ENCODE measurements at regions not wholly inside any gene's neighbourhood (a gene's known extent, or its start where the extent isn't known, plus 50 kb on each side); places are given as distances from the start of the nearest gene placed in this dataset.

DNA sequence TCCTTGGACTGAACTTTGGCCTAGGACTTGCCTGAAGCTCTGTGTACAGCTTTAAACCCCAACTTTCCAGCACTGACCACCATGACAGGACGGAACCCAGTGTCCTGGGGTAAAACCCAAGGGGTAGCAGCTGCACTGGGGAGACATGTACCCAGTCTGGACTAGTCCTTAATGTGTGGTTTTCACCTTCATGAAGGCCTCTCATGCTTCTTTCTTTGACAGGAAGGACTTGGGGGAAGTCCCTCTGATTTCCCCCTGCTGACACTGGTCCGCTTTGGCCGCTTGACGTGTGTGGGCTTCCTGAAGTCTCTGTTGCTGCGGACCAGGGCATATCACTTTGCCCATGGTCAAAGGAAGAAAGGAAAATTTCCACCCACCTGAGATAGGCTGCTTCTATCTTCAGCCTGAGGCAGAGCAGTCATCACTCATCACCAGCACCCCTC lies 66.3 kb upstream of the PRDX6 start:
- TF ChIP-seq, protein P1, sequence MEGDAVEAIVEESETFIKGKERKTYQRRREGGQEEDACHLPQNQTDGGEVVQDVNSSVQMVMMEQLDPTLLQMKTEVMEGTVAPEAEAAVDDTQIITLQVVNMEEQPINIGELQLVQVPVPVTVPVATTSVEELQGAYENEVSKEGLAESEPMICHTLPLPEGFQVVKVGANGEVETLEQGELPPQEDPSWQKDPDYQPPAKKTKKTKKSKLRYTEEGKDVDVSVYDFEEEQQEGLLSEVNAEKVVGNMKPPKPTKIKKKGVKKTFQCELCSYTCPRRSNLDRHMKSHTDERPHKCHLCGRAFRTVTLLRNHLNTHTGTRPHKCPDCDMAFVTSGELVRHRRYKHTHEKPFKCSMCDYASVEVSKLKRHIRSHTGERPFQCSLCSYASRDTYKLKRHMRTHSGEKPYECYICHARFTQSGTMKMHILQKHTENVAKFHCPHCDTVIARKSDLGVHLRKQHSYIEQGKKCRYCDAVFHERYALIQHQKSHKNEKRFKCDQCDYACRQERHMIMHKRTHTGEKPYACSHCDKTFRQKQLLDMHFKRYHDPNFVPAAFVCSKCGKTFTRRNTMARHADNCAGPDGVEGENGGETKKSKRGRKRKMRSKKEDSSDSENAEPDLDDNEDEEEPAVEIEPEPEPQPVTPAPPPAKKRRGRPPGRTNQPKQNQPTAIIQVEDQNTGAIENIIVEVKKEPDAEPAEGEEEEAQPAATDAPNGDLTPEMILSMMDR (IDR thresholded peaks at IDR 0.05 in 2 of 3, conservative IDR thresholded peaks at IDR 0.05 in 1 of 3; ENCODE audit: control insufficient read depth in 2 of 3, extremely low read depth in 1 of 3, insufficient read depth in 1 of 3, low read depth in 3 of 3, low read length in 3 of 3) = no peak
- TF ChIP-seq, protein P2, sequence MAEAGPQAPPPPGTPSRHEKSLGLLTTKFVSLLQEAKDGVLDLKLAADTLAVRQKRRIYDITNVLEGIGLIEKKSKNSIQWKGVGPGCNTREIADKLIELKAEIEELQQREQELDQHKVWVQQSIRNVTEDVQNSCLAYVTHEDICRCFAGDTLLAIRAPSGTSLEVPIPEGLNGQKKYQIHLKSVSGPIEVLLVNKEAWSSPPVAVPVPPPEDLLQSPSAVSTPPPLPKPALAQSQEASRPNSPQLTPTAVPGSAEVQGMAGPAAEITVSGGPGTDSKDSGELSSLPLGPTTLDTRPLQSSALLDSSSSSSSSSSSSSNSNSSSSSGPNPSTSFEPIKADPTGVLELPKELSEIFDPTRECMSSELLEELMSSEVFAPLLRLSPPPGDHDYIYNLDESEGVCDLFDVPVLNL (IDR thresholded peaks at IDR 0.05; ENCODE audit: low read depth, low read length) = no peak
- no peak for TF ChIP-seq ZNF384 (IDR thresholded peaks at IDR 0.05; ENCODE audit: borderline replicate concordance, low read depth, low read length)
- TF ChIP-seq TCF12 (IDR thresholded peaks at IDR 0.05; ENCODE audit: low read depth, low read length) = peak; percentile 89
- peak; percentile 90 for TF ChIP-seq POLR2AphosphoS5 (IDR thresholded peaks at IDR 0.05; ENCODE audit: low read length)
- TF ChIP-seq SP1 (IDR thresholded peaks at IDR 0.05; ENCODE audit: low read depth, low read length) = no peak
- TF ChIP-seq, protein P3, sequence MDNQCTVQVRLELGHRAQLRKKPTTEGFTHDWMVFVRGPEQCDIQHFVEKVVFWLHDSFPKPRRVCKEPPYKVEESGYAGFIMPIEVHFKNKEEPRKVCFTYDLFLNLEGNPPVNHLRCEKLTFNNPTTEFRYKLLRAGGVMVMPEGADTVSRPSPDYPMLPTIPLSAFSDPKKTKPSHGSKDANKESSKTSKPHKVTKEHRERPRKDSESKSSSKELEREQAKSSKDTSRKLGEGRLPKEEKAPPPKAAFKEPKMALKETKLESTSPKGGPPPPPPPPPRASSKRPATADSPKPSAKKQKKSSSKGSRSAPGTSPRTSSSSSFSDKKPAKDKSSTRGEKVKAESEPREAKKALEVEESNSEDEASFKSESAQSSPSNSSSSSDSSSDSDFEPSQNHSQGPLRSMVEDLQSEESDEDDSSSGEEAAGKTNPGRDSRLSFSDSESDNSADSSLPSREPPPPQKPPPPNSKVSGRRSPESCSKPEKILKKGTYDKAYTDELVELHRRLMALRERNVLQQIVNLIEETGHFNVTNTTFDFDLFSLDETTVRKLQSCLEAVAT (IDR thresholded peaks at IDR 0.05) = peak; percentile 57; the same call in 1 of the 2 replicates

Data from GM12878 (cell line).